B cell (primary cell): ENCODE measurements at regions not wholly inside any gene's neighbourhood (a gene's known extent, or its start where the extent isn't known, plus 50 kb on each side); places are given as distances from the start of the nearest gene placed in this dataset.

Source experiments
- ATAC-seq: fragments of 200-7000 bp; cut with Tn5 transposase; one replicate; pipeline ENCODE4 v1.10.0; 2021; ENCODE audit warnings: low read depth, mild to moderate bottlenecking, moderate number of reproducible peaks, moderate library complexity
- CTCF ChIA-PET: fragments of 350-600 bp; sonication (Branson Sonifier 250); formaldehyde crosslinking; loops from one replicate; lab custom pipeline; 2021; ENCODE audit warnings: antibody characterized with exemption, inconsistent platforms; lab: Charles Lee
- POLR2A ChIA-PET: fragments of 350-600 bp; sonication (Branson Sonifier 250); formaldehyde crosslinking; loops from one replicate; lab custom pipeline; 2021; ENCODE audit warnings: antibody characterized with exemption; lab: Charles Lee
- DNase-seq: peaks from one replicate; pipeline ENCODE4 v3.0.0; 2013
- H2AFZ ChIP-seq: 2 replicates; pipeline ENCODE4 v1.6.1; 2012; ENCODE audit warnings: mild to moderate bottlenecking, low read depth, low read length; ENCODE audit not compliant: insufficient read depth, poor library complexity, severe bottlenecking
- H3K27ac ChIP-seq, 2 donors: 1 replicate in 1 of 2; 2 replicates in 1 of 2; pipeline ENCODE4 v1.5.1; 2012 to 2013; ENCODE audit warnings: low read length in 2 of 2, mild to moderate bottlenecking in 2 of 2, moderate library complexity in 1 of 2
- H3K27me3 ChIP-seq, 4 experiments: fragments of 200-600 bp in 1 of 4; sonication (generic) in 1 of 4; replicated peaks in 1 of 4; 1 replicate in 2 of 4; 2 replicates in 2 of 4; pipeline versions ENCODE4 v1.6.1 to v1.7.0; 2013 to 2016; ENCODE audit warnings: low read length in 3 of 4, mild to moderate bottlenecking in 2 of 4, mixed read lengths in 1 of 4, moderate library complexity in 1 of 4; ENCODE audit not compliant: insufficient read depth in 4 of 4, control insufficient read depth in 3 of 4; ENCODE audit errors: control extremely low read depth in 1 of 4
- H3K36me3 ChIP-seq, 2 experiments: replicated peaks in 1 of 2; 1 replicate in 1 of 2; 2 replicates in 1 of 2; pipeline versions ENCODE4 v1.6.1 to v1.7.1; 2013; ENCODE audit warnings: low read length in 1 of 2; ENCODE audit not compliant: insufficient read depth in 2 of 2, control insufficient read depth in 1 of 2; ENCODE audit errors: control extremely low read depth in 1 of 2, extremely low read depth in 1 of 2
- H3K4me1 ChIP-seq, 2 donors: fragments of 200-600 bp in 1 of 2; sonication (generic) in 1 of 2; 1 replicate in 1 of 2; 2 replicates in 1 of 2; pipeline versions ENCODE4 v1.5.1 to v1.6.1; 2013 to 2017; ENCODE audit warnings: low read length in 2 of 2; ENCODE audit not compliant: control insufficient read depth in 2 of 2, insufficient read depth in 2 of 2
- H3K4me2 ChIP-seq: replicated peaks from 2 replicates; pipeline ENCODE3; 2012; ENCODE audit warnings: mild to moderate bottlenecking, low read depth, low read length; ENCODE audit not compliant: poor library complexity, severe bottlenecking
- H3K4me3 ChIP-seq, 5 experiments: fragments of 200-600 bp in 1 of 5; sonication (generic) in 1 of 5; 1 replicate in 3 of 5; 2 replicates in 2 of 5; pipeline versions ENCODE4 v1.5.1 to v1.7.0; 2011 to 2016; ENCODE audit warnings: low read length in 4 of 5, mild to moderate bottlenecking in 4 of 5, low read depth in 2 of 5, control low read depth in 1 of 5, moderate library complexity in 1 of 5; ENCODE audit not compliant: insufficient read depth in 1 of 5; ENCODE audit errors: control extremely low read depth in 1 of 5, extremely low read depth in 1 of 5
- H3K79me2 ChIP-seq: fragments of 200-600 bp; sonication (generic); one replicate; pipeline ENCODE4 v1.6.0; 2016; ENCODE audit warnings: low read length; ENCODE audit not compliant: control insufficient read depth, insufficient read depth
- H3K9ac ChIP-seq: fragments of 200-600 bp; sonication (generic); 2 replicates; pipeline ENCODE4 v1.6.1; 2017; ENCODE audit warnings: mild to moderate bottlenecking, low read length, moderate library complexity
- H3K9me3 ChIP-seq, 3 donors: one replicate each; pipeline versions ENCODE4 v1.6.1 to v1.7.1; 2013; ENCODE audit warnings: low read length in 2 of 3; ENCODE audit not compliant: control insufficient read depth in 2 of 3, insufficient read depth in 1 of 3; ENCODE audit errors: control extremely low read depth in 1 of 3
- H4K20me1 ChIP-seq: 2 replicates; pipeline ENCODE4 v1.6.0; 2012; ENCODE audit warnings: mild to moderate bottlenecking, low read length; ENCODE audit not compliant: insufficient read depth, control insufficient read depth, poor library complexity, severe bottlenecking
- H3K27ac Mint-ChIP-seq: one replicate; pipeline ENCODE4 v1.8.0; 2021; ENCODE audit warnings: mixed read lengths
- H3K27me3 Mint-ChIP-seq: one replicate; pipeline ENCODE4 v1.8.0; 2021; ENCODE audit warnings: mixed read lengths
- H3K4me1 Mint-ChIP-seq: one replicate; pipeline ENCODE4 v1.8.0; 2021; ENCODE audit warnings: mixed read lengths
- H3K4me3 Mint-ChIP-seq: one replicate; pipeline ENCODE4 v1.8.0; 2021; ENCODE audit warnings: mixed read lengths
- H3K9me3 Mint-ChIP-seq: one replicate; pipeline ENCODE4 v1.8.0; 2022; ENCODE audit warnings: mixed read lengths; ENCODE audit not compliant: insufficient read depth
- EZH2 ChIP-seq: IDR thresholded peaks from 2 replicates; pipeline ENCODE4 v1.6.1; 2012; ENCODE audit warnings: borderline replicate concordance, low read depth, mild to moderate bottlenecking, moderate library complexity, low read length; ENCODE audit not compliant: insufficient read depth, poor library complexity, severe bottlenecking
- WGBS: methylation state at CpG from one replicate; pipeline ENCODE4 v1.1.5; 2013; ENCODE audit warnings: missing lambda C conversion rate; ENCODE audit not compliant: insufficient coverage; 5-methylcytosine and 5-hydroxymethylcytosine counted together
- intact Hi-C: fragments of 100-400 bp; cut with micrococcal nuclease; formaldehyde crosslinking; loops from one replicate; pipeline ENCODE4 v1.10.0; 2022
- TF ChIP-seq, protein P1 (sequence below): fragments of 200-600 bp; IDR thresholded peaks from one replicate; pipeline ENCODE4 v1.8.0; 2022; ENCODE audit warnings: antibody characterized with exemption, mild to moderate bottlenecking

DNA sequence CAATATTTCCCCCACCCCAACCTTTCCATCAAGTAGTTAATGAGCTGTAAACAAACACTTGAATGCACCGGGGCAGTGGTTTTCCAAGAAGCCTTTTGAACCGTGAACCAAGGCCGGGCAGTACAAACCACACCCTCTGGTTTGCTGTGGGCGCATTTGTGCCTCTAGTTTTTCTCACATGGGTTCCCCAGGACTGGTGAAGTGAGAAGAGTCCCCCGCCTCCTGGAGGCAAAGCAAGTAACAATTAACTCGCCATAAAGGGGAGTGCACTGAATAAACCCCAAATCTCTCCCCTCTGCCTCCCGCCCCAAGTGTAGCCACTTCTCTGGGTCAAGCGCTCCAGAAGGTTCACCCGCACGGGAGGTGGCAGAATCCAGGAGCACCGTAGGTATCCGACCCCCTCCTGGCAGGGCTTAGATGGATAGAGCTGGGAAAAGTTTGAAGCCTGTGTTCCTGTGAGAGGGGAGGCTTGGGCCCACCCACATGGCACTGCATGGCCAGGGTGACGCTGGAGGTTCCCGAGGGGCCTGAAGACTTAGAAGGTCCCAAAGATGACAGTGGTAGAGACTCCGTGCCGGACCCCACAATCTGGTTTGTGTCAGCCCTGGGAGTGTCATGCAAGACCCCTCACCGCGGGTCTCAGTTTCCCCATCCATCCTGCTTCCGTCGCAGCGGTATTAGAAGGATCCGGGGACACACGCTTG lies 182.2 kb downstream of the SMAD2 start:
- Histone ChIP-seq H3K9me3 (no peaks in the 10 kb centered on the region), H3K9ac (no peak overlapping the region), H3K4me3 (no peak overlapping the region), H3K4me1 (peaks cover 5 to 6% of the 10 kb centered on the region in 2 donors), H4K20me1 (no peaks in the 10 kb centered on the region), H3K36me3 (no peaks in the 10 kb centered on the region), H3K4me2 (peak overlapping the region; percentile 61), H2AFZ (no peak overlapping the region), H3K27me3 (peaks cover 0 to 13% (median 5%) of the 10 kb centered on the region in 4 experiments), H3K79me2 (no peaks in the 10 kb centered on the region), H3K27ac (no peak overlapping the region)
- no peak overlapping the region for H3K4me3 Mint-ChIP-seq
- no peak overlapping the region for H3K27ac Mint-ChIP-seq
- peaks cover 4% of the 10 kb centered on the region for H3K4me1 Mint-ChIP-seq
- ChIA-PET CTCF (interaction anchor here (0.6 to 4.5 kb wide), 38 partner anchors 9 to 701 kb away, joined by 3 to 52 read pairs (median 4); no protein-coding TSS in a partner anchor), POLR2A (no interaction called here)
- no peaks in the 10 kb centered on the region for H3K9me3 Mint-ChIP-seq
- ATAC-seq: no peak
- TF ChIP-seq EZH2: no peak
- 84% methylated on average over 15 of the region's 23 CpGs for WGBS
- peaks cover 12% of the 10 kb centered on the region for H3K27me3 Mint-ChIP-seq
- DNase-seq: peak; percentile 12
- intact Hi-C loops: loop anchor here (2.0 kb wide), 1 partner anchor 67 kb away; no protein-coding TSS in a partner anchor

DNA sequence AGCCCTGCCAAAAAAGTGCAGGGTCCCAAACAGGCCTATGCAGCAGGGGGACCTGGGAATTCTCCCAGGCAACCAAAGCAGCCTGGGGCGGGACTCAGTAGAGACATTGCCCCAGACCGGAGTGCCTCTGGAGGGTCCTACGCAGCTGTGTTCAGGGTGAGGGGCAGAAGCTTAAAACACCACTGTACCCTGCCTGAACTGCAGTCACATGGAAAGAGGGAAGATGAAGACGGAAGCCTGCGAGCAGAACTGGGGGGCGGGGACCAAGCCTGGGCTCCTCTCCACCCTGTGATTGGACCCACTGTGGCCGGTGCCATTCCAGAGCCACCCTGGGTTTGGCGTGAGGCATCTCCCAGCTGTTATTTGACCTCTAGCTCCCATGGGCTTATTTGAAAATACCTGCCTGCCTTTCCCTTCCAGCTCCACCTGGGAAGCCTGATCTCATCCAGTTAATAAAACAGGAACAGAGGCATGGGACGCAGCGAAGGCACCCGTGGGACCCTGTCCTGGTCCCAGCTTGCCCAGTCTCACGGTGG lies 183.1 kb downstream of the SMAD2 start:
- peaks cover 5 to 6% of the 10 kb centered on the region in 2 donors for H3K4me1 ChIP-seq
- intact Hi-C loops: no loop called here
- H4K20me1 ChIP-seq: no peaks in the 10 kb centered on the region
- no peak overlapping the region for H3K9ac ChIP-seq
- no peaks in the 10 kb centered on the region for H3K9me3 ChIP-seq
- no peak for TF ChIP-seq EZH2
- TF ChIP-seq, protein P1, sequence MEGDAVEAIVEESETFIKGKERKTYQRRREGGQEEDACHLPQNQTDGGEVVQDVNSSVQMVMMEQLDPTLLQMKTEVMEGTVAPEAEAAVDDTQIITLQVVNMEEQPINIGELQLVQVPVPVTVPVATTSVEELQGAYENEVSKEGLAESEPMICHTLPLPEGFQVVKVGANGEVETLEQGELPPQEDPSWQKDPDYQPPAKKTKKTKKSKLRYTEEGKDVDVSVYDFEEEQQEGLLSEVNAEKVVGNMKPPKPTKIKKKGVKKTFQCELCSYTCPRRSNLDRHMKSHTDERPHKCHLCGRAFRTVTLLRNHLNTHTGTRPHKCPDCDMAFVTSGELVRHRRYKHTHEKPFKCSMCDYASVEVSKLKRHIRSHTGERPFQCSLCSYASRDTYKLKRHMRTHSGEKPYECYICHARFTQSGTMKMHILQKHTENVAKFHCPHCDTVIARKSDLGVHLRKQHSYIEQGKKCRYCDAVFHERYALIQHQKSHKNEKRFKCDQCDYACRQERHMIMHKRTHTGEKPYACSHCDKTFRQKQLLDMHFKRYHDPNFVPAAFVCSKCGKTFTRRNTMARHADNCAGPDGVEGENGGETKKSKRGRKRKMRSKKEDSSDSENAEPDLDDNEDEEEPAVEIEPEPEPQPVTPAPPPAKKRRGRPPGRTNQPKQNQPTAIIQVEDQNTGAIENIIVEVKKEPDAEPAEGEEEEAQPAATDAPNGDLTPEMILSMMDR: no peak
- H2AFZ ChIP-seq: no peak overlapping the region
- H3K4me2 ChIP-seq: no peak overlapping the region
- H3K27ac ChIP-seq: no peak overlapping the region
- CTCF ChIA-PET: interaction anchor here (0.8 to 4.5 kb wide), 6 partner anchors 22 to 696 kb away, joined by 3 to 52 read pairs (median 15); no protein-coding TSS in a partner anchor
- no peaks in the 10 kb centered on the region for H3K9me3 Mint-ChIP-seq
- ATAC-seq (no peak), DNase-seq (no peak)
- H3K4me1 Mint-ChIP-seq: peaks cover 4% of the 10 kb centered on the region
- H3K79me2 ChIP-seq: no peaks in the 10 kb centered on the region
- no peak overlapping the region for H3K4me3 ChIP-seq
- peaks cover 12% of the 10 kb centered on the region for H3K27me3 Mint-ChIP-seq
- 95% methylated on average over 12 of the region's 12 CpGs for WGBS
- H3K27ac Mint-ChIP-seq: no peak overlapping the region
- H3K36me3 ChIP-seq: no peaks in the 10 kb centered on the region
- H3K27me3 ChIP-seq: peaks cover 0 to 13% (median 5%) of the 10 kb centered on the region in 4 experiments
- no peak overlapping the region for H3K4me3 Mint-ChIP-seq
- POLR2A ChIA-PET: no interaction called here
